ENCODE measurements at regions not wholly inside any gene's neighbourhood (a gene's known extent, or its start where the extent isn't known, plus 50 kb on each side); places are given as distances from the start of the nearest gene placed in this dataset.

- no peak for TF ChIP-seq SUZ12 (IDR thresholded peaks at IDR 0.05)
- no peak for TF ChIP-seq PKNOX1 (IDR thresholded peaks at IDR 0.05)
- no peak for TF ChIP-seq BHLHE40 (IDR thresholded peaks at IDR 0.05; ENCODE audit: borderline replicate concordance)
- TF ChIP-seq FOXK2 (IDR thresholded peaks at IDR 0.05) = no peak
- no peak for TF ChIP-seq SP1 (IDR thresholded peaks at IDR 0.05)
- no peak for TF ChIP-seq NFRKB (IDR thresholded peaks at IDR 0.05)
- no peak for TF ChIP-seq ZNF384 (IDR thresholded peaks at IDR 0.05)
These were observed 214.1 kb upstream of the COPS8 start for GRCh38 chr2:236871500-236872001.

Data from HEK293T (cell line).